ENCODE measurements at regions not wholly inside any gene's neighbourhood (a gene's known extent, or its start where the extent isn't known, plus 50 kb on each side); places are given as distances from the start of the nearest gene placed in this dataset.
A peak's percentile ranks its signal among the peaks of the same experiment; 100 is the strongest.

DNA sequence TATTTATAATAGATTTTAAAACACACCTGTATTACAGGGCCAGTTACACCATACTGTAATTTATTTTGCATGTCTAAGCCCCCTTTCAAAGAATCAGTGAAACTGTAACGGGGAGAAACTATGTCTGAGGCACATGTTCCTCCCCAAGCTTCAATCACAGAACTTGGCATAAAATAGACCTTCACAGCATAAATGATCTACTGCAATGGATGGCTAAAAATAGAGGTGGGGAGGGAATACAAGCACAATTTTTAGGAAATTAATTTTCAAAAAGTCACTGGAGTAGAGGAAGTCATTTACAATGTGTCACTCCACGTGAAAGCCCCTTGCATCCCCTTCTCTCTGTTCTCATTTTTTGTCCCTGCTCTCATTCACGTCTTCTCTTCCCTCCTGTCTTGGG lies 385.2 kb downstream of the TNS3 start:
- CTCF ChIA-PET: interaction anchor here (1.1 kb wide), 1 partner anchor 16 kb away, joined by 3 read pairs; no protein-coding TSS in a partner anchor

DNA sequence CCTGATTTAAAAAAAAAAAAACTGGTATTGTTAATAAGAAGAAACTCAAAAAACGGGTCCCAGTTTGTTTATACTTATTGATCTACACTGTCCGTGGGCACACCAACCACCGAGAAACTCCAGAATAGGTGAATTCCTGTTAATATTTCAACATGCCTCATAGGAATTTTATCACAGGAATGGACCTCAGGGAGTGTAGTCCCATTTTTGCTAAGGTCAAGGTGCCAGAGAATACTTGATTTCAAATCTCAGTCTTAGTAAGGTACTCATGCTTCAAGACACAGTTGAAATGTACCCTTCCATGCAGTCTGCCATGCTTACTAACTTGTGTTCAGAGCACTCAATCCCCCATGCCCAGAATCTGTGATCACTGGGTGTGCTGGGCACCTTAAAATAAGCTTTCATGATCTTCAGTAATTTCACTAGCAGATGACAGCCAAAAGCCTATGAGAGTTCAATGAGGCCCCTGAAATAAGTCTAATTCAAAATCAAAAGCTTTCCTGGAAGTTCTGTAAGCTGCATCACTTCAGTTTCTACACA lies 385.7 kb downstream of the TNS3 start:
- TF ChIP-seq, protein P1, sequence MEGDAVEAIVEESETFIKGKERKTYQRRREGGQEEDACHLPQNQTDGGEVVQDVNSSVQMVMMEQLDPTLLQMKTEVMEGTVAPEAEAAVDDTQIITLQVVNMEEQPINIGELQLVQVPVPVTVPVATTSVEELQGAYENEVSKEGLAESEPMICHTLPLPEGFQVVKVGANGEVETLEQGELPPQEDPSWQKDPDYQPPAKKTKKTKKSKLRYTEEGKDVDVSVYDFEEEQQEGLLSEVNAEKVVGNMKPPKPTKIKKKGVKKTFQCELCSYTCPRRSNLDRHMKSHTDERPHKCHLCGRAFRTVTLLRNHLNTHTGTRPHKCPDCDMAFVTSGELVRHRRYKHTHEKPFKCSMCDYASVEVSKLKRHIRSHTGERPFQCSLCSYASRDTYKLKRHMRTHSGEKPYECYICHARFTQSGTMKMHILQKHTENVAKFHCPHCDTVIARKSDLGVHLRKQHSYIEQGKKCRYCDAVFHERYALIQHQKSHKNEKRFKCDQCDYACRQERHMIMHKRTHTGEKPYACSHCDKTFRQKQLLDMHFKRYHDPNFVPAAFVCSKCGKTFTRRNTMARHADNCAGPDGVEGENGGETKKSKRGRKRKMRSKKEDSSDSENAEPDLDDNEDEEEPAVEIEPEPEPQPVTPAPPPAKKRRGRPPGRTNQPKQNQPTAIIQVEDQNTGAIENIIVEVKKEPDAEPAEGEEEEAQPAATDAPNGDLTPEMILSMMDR (IDR thresholded peaks at IDR 0.05; ENCODE audit: low read depth, low read length): no peak
- H3K27me3 ChIP-seq (ENCODE audit: control insufficient read depth, insufficient read depth, low read length): peaks cover 34% of the 10 kb centered on the region
- CTCF ChIA-PET: interaction anchor here (1.1 kb wide), 1 partner anchor 15 kb away, joined by 3 read pairs; no protein-coding TSS in a partner anchor

More for the DNA sequence above, 385.2 kb downstream of the TNS3 start:
- DNase-seq (ENCODE audit: low read depth, low spot score): no peak
- no peak overlapping the region for H3K4me3 ChIP-seq (ENCODE audit: low read depth, low read length)
- TF ChIP-seq, protein P1 (IDR thresholded peaks at IDR 0.05; ENCODE audit: low read depth, low read length): no peak
- no peaks in the 10 kb centered on the region; the same call in none of the 2 replicates for H3K9me3 ChIP-seq (ENCODE audit: control insufficient read depth, insufficient read depth, low read length)
- no peak overlapping the region for H3K27ac ChIP-seq (ENCODE audit: low read depth, low read length)
- POLR2A ChIA-PET: no interaction called here
- H3K27me3 ChIP-seq (ENCODE audit: control insufficient read depth, insufficient read depth, low read length): peaks cover 35% of the 10 kb centered on the region

DNA sequence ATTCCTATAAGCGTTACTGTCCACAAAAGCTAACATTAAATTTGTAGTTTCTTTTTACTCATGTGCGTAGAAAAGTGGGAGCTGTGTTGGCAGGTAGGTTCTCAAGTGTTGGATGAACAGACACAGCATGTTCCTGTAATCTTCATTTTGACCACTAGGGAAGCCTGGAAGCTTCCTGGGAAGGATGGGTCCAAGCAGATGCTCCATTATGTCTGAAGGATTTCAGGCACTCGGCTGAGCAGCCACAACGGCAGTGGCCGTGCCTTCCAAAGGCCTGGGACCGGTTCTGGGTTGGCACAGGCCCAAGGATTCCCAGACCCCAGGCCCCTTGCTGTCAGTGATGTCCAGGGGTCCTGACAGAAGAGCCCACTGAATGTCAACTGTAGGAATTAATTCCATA lies 386.3 kb downstream of the TNS3 start:
- ChIA-PET POLR2A (no interaction called here), CTCF (no interaction called here)
- TF ChIP-seq, protein P1 (IDR thresholded peaks at IDR 0.05; ENCODE audit: low read depth, low read length): peak; percentile 22; the same call in 1 of the 2 replicates
- no peaks in the 10 kb centered on the region; the same call in none of the 2 replicates for H3K9me3 ChIP-seq (ENCODE audit: control insufficient read depth, insufficient read depth, low read length)
- H3K27me3 ChIP-seq (ENCODE audit: control insufficient read depth, insufficient read depth, low read length): peaks cover 35% of the 10 kb centered on the region
- no peak for DNase-seq (ENCODE audit: low read depth, low spot score)
- no peak overlapping the region for H3K27ac ChIP-seq (ENCODE audit: low read depth, low read length)
- no peak overlapping the region for H3K4me3 ChIP-seq (ENCODE audit: low read depth, low read length)

More for the DNA sequence above, 385.7 kb downstream of the TNS3 start:
- POLR2A ChIA-PET: interaction anchor here (0.5 kb wide), 1 partner anchor 515 kb away, joined by 4 read pairs; no protein-coding TSS in a partner anchor
- H3K4me3 ChIP-seq (ENCODE audit: low read depth, low read length): no peak overlapping the region
- H3K27ac ChIP-seq (ENCODE audit: low read depth, low read length): no peak overlapping the region
- no peaks in the 10 kb centered on the region; the same call in none of the 2 replicates for H3K9me3 ChIP-seq (ENCODE audit: control insufficient read depth, insufficient read depth, low read length)
- no peak for DNase-seq (ENCODE audit: low read depth, low spot score)

DNA sequence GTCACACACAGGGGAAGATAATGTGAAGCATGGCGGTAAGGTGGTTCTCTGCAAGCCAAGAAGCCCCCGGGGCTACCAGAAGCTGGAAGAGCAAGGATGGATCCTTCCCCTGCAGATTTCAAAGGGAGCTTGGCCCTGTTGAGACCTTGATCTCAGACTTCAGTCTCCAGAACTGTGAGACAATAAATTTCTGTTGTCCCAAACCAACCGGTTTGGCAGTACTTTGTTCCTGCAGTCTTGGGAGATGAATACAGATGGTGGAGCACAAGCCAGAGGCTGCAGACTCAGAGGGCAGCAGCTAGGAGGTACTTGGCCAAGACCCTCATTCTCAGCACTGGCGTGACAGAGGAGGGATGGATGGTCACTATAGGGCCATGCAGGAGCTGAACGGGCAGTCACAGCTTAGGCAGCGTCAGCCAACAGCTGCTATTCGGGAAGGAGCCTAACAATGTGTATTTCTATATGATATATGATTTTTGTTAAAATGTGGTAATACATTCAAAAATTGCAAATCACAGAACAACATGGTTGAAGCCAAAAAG lies 387.3 kb downstream of the TNS3 start:
- no peak overlapping the region for H3K27ac ChIP-seq (ENCODE audit: low read depth, low read length)
- H3K4me3 ChIP-seq (ENCODE audit: low read depth, low read length): no peak overlapping the region
- no peaks in the 10 kb centered on the region; the same call in none of the 2 replicates for H3K9me3 ChIP-seq (ENCODE audit: control insufficient read depth, insufficient read depth, low read length)
- TF ChIP-seq, protein P1 (IDR thresholded peaks at IDR 0.05; ENCODE audit: low read depth, low read length): no peak
- ChIA-PET CTCF (interaction anchor here (0.6 kb wide), 1 partner anchor 13 kb away, joined by 3 read pairs; no protein-coding TSS in a partner anchor), POLR2A (no interaction called here)
- peaks cover 35% of the 10 kb centered on the region for H3K27me3 ChIP-seq (ENCODE audit: control insufficient read depth, insufficient read depth, low read length)
- no peak for DNase-seq (ENCODE audit: low read depth, low spot score)

DNA sequence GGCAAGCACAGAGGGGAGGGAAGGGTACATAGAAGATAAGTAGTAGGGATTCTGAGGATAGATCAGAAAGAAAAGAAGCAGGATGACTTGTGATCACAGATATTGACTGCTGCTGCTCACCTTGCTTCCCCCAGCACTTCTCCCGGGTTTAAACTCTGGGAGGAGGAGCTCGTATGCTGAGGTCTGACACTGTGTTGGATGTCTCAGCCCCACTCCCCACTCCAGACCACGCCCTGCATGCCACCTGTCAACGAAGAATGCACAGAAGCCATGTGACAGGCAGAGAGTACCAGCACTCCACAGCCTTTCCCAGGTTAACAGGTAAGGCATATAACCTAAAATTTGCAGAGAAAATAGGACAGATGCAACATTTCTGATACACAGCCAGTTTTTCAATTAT lies 388.9 kb downstream of the TNS3 start:
- no peak for DNase-seq (ENCODE audit: low read depth, low spot score)
- POLR2A ChIA-PET: no interaction called here
- Histone ChIP-seq H3K27me3 (ENCODE audit: control insufficient read depth, insufficient read depth, low read length) (peaks cover 30% of the 10 kb centered on the region), H3K9me3 (ENCODE audit: control insufficient read depth, insufficient read depth, low read length) (no peaks in the 10 kb centered on the region; the same call in none of the 2 replicates), H3K4me3 (ENCODE audit: low read depth, low read length) (no peak overlapping the region), H3K27ac (ENCODE audit: low read depth, low read length) (no peak overlapping the region)
- TF ChIP-seq, protein P1 (IDR thresholded peaks at IDR 0.05; ENCODE audit: low read depth, low read length): no peak
- CTCF ChIA-PET: no interaction called here
